ENCODE measurements at regions not wholly inside any gene's neighbourhood (a gene's known extent, or its start where the extent isn't known, plus 50 kb on each side); places are given as distances from the start of the nearest gene placed in this dataset.

GRCh38 chr10:45558425-45558824, 114.1 kb downstream of the ZFAND4 start:
- TF ChIP-seq CTCF (IDR thresholded peaks at IDR 0.05) (no peak), POLR2A (IDR thresholded peaks at IDR 0.05) (no peak)
